Neural progenitor cell (in vitro differentiated cells): ENCODE measurements at regions not wholly inside any gene's neighbourhood (a gene's known extent, or its start where the extent isn't known, plus 50 kb on each side); places are given as distances from the start of the nearest gene placed in this dataset.
"Not testable (repeated sequence)": the region's sequence is repeated elsewhere in the genome, so short reads cannot be mapped to it uniquely, and the experiment has no call there.

Experiments
- EZH2 ChIP-seq: fragments of 200-600 bp; sonication (generic); IDR thresholded peaks from 2 replicates; pipeline ENCODE4 v1.6.1; 2017; ENCODE audit warnings: antibody characterized with exemption, mild to moderate bottlenecking, moderate library complexity
- EZH2phosphoT487 ChIP-seq: fragments of 200-600 bp; sonication (generic); IDR thresholded peaks from 2 replicates; pipeline ENCODE4 v1.6.1; 2017; ENCODE audit warnings: antibody characterized with exemption
- TF ChIP-seq, protein P1 (sequence below): fragments of 200-600 bp; sonication (generic); IDR thresholded peaks from 2 replicates; pipeline ENCODE4 v1.5.1; 2017; ENCODE audit warnings: antibody characterized with exemption, mild to moderate bottlenecking

DNA sequence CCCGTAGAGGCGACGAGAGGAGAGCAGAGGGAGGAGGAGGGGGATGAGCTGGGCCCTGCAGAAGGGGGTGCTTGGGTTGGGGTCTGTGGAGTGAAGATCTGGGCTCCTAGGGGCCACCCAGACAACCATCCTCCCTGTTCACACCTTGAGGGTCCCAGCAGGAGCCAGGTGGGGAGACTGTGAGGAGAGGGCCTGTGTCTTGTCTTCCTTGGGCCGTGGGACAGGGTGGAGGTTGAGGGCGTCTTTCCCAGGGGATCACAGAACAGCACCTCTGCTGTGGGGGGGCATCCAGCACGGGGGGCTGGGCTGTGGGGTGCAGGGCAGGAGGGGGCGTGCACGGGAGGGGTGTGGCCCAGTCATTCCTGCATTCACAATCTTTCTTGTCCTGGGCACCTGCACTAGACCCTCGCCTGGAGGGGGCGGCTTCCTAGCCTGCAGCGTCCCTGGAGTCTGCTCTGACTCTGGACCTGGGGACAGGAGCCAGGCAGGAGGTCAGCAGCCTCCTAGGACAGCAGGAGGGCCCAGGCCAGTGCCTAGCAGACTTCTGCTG lies 393.8 kb downstream of the TMEM121 start:
- TF ChIP-seq, protein P1, sequence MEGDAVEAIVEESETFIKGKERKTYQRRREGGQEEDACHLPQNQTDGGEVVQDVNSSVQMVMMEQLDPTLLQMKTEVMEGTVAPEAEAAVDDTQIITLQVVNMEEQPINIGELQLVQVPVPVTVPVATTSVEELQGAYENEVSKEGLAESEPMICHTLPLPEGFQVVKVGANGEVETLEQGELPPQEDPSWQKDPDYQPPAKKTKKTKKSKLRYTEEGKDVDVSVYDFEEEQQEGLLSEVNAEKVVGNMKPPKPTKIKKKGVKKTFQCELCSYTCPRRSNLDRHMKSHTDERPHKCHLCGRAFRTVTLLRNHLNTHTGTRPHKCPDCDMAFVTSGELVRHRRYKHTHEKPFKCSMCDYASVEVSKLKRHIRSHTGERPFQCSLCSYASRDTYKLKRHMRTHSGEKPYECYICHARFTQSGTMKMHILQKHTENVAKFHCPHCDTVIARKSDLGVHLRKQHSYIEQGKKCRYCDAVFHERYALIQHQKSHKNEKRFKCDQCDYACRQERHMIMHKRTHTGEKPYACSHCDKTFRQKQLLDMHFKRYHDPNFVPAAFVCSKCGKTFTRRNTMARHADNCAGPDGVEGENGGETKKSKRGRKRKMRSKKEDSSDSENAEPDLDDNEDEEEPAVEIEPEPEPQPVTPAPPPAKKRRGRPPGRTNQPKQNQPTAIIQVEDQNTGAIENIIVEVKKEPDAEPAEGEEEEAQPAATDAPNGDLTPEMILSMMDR, result not testable (repeated sequence)
- TF ChIP-seq EZH2, EZH2phosphoT487: not testable (repeated sequence)
